HFF-Myc (cell line): ENCODE measurements at regions not wholly inside any gene's neighbourhood (a gene's known extent, or its start where the extent isn't known, plus 50 kb on each side); places are given as distances from the start of the nearest gene placed in this dataset.

ENCODE experiments used
- DNase-seq: peaks from one replicate; pipeline ENCODE4 v3.0.0-alpha.2; 2011; ENCODE audit warnings: low read depth; ENCODE audit errors: extremely low read depth
- H3K4me3 ChIP-seq: replicated peaks from 2 replicates; pipeline ENCODE4 v1.5.1; 2011; ENCODE audit warnings: low read depth, mild to moderate bottlenecking, control low read depth, low read length
- CTCF ChIP-seq: IDR thresholded peaks from 2 replicates; pipeline ENCODE4 v1.5.1; 2012; ENCODE audit warnings: mild to moderate bottlenecking, low read depth, low read length, control low read depth; ENCODE audit errors: missing control alignments

DNA sequence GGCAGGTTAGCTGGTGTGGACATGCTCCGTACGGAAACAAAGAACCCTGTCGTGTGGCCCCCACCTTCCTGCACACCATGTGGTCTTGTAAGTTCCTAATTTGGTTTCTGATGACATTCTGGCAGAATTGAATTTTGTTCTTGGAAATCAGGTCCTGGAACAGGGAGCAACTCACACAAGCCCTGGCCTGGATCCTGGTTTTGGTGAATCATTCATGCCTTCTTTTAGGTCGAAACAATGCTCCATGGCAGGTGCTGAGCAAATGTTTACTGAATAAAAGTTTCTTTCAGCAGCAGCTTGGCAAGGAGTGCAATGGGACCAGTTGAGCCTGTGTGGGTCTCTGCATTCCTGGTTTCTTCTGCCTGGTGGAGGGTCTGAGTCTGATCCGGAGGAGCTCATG, 978.4 kb downstream of the BCL11B start:
- no peak for DNase-seq
- H3K4me3 ChIP-seq = no peak overlapping the region
- TF ChIP-seq CTCF = no peak

GRCh38 chr14:98296895-98297294, 975.1 kb downstream of the BCL11B start:
- TF ChIP-seq CTCF = no peak
- no peak overlapping the region for H3K4me3 ChIP-seq
- no peak for DNase-seq

- H3K4me3 ChIP-seq = no peak overlapping the region
- DNase-seq = no peak
- no peak for TF ChIP-seq CTCF
These were observed 974.4 kb downstream of the BCL11B start for GRCh38 chr14:98297567-98297966.

DNA sequence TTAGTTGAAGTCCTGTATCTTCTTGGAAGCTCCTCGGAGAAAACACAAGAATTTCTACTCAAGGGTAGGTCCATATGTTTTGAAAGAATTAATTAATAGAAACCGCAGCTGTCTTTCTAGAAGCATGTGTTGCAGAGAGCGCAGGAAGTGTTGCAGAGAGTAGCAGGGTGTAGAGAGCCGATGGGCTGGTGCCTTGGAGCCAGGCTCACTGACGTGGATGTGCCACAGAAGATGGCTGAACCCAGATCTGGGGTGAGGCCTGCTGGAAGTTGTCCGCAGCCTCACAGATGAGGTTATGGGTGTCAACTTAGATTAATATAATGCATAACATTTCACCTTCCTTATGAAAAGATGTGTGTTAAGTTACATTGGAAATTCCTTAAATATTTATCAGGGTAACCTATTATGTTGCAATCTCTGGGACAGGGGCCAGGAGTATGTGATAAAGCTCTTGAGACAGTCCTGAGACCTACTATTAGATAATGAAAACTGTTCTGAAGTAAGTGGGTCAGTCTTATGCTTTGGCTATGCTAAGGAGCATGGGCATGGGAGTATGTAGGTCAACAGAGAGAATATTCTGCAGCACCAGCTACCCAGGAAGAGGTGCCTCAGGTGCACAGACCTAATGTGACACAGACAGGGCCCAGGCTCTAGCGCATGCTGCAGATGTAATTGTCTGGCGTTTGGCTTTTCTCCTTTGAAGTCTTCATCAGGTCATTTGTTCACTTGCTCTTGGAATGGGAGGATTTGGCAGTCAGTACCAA, 973.3 kb downstream of the BCL11B start:
- DNase-seq = no peak
- no peak for TF ChIP-seq CTCF
- no peak overlapping the region for H3K4me3 ChIP-seq

DNA sequence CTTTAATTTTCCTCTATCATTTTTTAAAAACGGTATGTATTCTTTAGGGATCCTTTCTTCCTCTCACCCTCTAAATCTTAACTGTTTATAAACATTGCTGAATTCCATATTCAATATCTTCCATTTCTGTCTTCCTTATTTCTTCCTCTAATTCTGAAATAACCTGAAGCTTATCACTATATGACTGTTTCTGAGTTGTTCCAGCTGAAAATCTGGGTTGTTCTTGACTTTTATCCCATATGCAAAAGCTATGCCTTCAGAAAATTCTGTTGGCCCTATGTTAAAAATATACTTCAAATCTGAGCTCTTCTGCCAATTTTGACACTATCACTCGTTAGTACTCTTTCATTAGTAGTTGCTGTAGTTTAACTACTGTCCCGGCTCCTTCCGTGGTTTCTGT, 970.3 kb downstream of the BCL11B start:
- no peak for DNase-seq
- no peak for TF ChIP-seq CTCF
- H3K4me3 ChIP-seq = no peak overlapping the region

- H3K4me3 ChIP-seq = no peak overlapping the region
- no peak for DNase-seq
- TF ChIP-seq CTCF = no peak
These were observed 967.4 kb downstream of the BCL11B start for GRCh38 chr14:98304574-98304973.

DNA sequence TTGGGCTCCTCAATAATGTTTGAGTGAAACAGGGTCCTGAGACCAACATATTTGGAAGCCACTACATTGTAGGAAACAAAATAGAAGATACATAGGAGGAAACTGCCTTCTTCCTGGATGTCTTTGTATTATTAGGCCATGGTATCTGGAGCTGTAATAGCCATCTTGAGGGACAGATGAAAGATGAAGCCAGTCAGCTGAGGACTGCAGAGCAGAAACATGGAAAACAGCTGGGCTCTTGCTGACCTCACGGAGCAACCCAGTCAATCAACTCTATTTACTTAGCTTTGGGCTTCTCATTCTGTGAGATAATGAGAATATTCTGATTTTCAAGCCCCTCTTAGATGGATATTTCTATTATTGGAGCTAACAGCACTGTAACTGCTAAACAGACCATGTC, 962.4 kb downstream of the BCL11B start:
- no peak overlapping the region for H3K4me3 ChIP-seq
- no peak for DNase-seq
- TF ChIP-seq CTCF = no peak
